Esophagus muscularis mucosa (tissue), 4 donors: ENCODE measurements at regions not wholly inside any gene's neighbourhood (a gene's known extent, or its start where the extent isn't known, plus 50 kb on each side); places are given as distances from the start of the nearest gene placed in this dataset.

Experiments
- CTCF ChIP-seq, 3 experiments: fragments of 200-600 bp in 2 of 3; fragments of 450-650 bp in 1 of 3; sonication (generic) in 2 of 3; IDR thresholded peaks; one replicate each; pipeline ENCODE4 v1.5.1; 2017 to 2019; ENCODE audit warnings: antibody characterized with exemption in 3 of 3, mild to moderate bottlenecking in 2 of 3, moderate library complexity in 1 of 3
- EP300 ChIP-seq: sonication (generic); formaldehyde crosslinking; IDR thresholded peaks from one replicate; pipeline ENCODE4 v1.6.1; 2017; ENCODE audit warnings: antibody characterized with exemption
- POLR2AphosphoS5 ChIP-seq, 2 donors: sonication (generic); formaldehyde crosslinking; IDR thresholded peaks; one replicate each; pipeline ENCODE4 v1.6.1; 2017; ENCODE audit warnings: antibody characterized with exemption in 2 of 2

DNA sequence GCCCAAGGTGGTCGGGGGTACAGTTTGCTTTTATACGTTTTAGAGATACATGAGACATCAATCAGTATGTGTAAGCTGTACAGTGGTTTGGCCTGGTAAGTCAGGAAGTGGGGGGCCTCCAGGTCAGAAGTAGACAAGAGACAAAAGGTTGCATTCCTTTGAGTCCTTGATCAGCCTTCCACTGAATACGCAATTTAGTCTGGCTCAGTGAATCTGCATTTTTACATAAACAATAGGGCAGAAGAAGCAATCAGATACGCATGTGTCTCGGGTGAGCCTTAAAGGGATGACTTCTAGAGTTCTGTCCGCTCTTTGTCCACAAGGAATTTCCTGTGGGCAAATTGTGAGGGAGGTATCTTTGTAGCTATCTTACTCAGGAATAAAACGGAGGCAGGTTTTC is 87.2 kb downstream of the SOWAHC start:
- TF ChIP-seq CTCF (IDR thresholded peaks at IDR 0.05): no peak
- no peak for TF ChIP-seq POLR2AphosphoS5 (IDR thresholded peaks at IDR 0.05)
- TF ChIP-seq EP300: no peak
